ENCODE measurements at regions not wholly inside any gene's neighbourhood (a gene's known extent, or its start where the extent isn't known, plus 50 kb on each side); places are given as distances from the start of the nearest gene placed in this dataset.
"Not testable (repeated sequence)": the region's sequence is repeated elsewhere in the genome, so short reads cannot be mapped to it uniquely, and the experiment has no call there.

DNA sequence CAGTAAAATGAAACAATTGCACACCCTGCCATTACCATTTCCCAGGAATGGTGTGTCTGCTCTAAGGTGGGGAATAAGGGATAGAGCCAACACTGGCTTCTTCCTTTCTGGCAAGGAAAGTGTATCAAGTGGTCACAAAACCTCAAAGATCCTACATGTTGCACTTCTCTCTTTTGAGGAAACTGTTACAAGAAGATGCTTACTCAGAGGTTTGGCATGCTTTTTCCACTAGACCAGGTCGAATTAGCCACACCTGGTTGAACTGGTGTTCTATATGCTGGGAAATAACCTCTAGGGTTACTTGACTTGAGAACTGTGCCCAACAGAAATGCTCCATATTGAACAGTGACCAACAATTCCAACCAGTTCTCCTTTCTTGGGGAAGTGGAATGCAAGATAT is 102.9 kb downstream of the LRRN1 start:
- in situ Hi-C loops (cut with MboI; ENCODE audit: low pct_unique_long_range_greater_than_20kb, low sequenced_read_pairs): no loop called here
- no peak for DNase-seq

DNA sequence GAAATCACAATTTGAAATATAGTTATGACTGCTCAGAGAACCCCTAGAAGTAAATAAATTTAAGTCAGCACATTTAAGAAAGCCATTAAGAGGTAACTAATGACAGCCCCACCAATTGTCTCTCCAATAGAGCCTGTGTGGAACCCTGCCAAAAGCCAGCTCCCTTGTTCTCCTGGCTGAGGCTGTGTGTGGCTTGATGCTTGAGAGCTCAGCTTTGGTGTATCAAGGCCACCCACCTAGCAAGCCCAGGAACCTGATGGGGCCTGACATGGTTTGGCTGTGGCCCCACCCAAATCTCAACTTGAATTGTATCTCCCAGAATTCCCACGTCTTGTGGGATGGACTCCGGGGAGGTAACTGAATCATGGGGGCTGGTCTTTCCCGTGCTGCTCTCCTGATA is 106.9 kb downstream of the LRRN1 start:
- in situ Hi-C loops (cut with MboI; ENCODE audit: low pct_unique_long_range_greater_than_20kb, low sequenced_read_pairs): no loop called here
- no peak for DNase-seq

DNA sequence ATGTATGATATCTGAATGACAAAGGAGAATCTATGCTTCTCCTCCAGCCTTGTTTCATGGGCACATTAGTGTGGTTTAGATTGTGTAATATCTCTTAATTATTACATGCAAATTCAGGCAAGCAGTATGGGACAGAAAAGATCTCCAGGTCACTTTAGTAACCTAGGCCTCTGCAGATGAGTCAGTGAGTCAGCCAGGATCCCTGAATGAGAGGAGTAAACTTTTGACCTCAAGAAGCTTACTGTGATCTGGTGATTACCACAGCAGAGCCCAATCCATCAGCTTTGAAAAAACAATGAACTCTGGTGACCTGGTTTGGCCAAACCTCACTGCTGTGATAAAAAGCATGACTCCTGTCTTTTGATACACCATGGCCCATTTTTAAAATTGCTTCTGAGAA is 107.8 kb downstream of the LRRN1 start:
- no peak for DNase-seq
- in situ Hi-C loops (cut with MboI; ENCODE audit: low pct_unique_long_range_greater_than_20kb, low sequenced_read_pairs): no loop called here

DNA sequence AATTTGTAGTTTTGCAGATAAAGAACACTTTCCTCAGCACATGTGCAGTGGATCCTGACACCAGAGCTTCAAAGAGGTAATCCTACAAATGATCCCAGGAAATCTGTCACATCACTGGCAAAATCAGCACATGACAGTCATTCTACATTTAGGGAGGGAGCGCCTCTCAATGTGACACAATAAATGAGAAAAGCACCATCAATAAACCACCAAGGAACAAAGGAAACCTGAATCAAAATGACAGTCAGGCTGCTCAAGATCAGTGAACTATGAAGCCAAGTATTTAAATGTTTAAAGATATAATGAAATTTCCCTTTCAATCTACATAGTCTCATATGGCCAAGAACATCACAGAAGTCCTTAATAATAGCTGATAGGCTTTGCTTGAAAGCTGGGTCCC is 119.5 kb downstream of the LRRN1 start:
- in situ Hi-C loops (cut with MboI; ENCODE audit: low pct_unique_long_range_greater_than_20kb, low sequenced_read_pairs): no loop called here
- no peak for DNase-seq

DNA sequence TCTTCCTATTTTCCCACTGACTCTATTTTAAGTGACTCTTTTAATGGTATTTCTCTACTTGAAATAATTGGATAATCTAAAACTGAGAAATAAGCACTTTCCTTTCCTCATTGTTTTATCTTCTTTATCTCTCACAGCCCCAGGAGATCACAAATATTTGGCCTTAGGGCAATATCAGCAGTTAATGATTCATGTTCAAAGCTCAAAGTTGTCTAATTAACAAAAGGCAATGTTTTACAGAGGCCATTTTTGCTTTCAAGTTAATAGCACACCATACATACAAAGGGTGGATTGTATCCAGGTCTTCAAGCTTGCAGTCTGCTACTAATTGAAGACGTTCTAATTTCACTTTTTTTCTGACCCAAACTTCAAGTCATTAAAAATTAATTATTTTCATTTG is 120.1 kb downstream of the LRRN1 start:
- DNase-seq: no peak
- in situ Hi-C loops (cut with MboI; ENCODE audit: low pct_unique_long_range_greater_than_20kb, low sequenced_read_pairs): no loop called here

DNA sequence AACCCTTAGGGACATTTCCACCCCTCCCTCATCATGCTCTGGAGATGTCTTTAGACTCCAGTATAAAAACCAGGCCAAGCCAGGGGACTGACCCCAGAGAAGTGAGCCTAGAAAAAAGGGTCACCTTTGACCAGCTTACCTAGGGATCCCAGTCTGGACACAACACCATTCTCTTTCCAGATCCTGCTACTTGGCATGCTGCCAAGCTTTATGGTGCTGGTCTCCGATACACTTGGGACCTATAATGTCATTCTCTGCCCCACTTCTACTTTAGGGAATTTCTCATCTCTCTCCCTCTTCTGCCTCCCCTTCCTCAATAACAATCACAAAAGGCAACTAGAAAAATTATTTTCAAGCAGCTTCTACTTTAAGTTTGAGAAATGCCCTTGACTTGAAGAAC is 124.4 kb downstream of the LRRN1 start:
- no peak for DNase-seq

DNA sequence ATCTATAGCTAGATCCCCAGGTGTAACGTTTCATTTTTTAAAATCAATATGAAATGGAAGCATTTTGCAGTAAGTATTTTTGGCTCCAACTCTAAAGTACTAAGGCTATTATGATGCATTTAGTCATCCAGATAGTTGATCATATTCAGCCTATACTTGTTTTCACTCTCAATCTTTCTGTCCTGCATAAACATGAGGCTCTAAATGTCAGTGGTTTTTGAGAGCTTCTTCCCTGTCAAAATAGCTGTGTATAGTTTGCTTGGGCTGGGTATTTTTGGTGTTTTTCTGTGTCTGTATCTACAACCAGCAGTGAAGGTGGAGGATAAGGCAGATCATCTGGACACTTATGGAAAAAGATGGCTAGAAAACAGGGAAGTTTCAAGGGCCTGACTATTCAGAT is 128.0 kb downstream of the LRRN1 start:
- no peak for DNase-seq
- in situ Hi-C loops (cut with MboI; ENCODE audit: low pct_unique_long_range_greater_than_20kb, low sequenced_read_pairs): no loop called here

More for the DNA sequence above, 124.4 kb downstream of the LRRN1 start:
- in situ Hi-C loops (cut with MboI; ENCODE audit: low pct_unique_long_range_greater_than_20kb, low sequenced_read_pairs): no loop called here

DNA sequence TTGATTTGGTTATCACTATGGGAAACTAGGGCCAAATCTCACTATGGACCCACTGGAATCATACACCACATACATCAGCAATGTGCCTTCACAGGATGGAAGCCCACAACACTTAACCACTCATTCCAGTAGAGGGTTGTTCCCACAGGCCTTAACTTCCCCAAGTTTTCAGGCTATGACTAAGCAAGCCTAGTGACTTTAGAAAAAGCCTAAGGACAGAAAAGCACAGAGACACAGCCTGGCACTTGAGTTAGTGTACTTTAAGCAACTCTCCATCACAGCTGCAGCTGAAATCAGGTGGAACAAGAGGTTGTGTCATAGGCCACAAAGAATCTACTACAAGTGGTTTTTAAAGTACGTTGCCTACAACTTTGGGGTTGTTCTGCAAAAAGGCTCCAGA is 128.7 kb downstream of the LRRN1 start:
- in situ Hi-C loops (cut with MboI; ENCODE audit: low pct_unique_long_range_greater_than_20kb, low sequenced_read_pairs): no loop called here
- no peak for DNase-seq

DNA sequence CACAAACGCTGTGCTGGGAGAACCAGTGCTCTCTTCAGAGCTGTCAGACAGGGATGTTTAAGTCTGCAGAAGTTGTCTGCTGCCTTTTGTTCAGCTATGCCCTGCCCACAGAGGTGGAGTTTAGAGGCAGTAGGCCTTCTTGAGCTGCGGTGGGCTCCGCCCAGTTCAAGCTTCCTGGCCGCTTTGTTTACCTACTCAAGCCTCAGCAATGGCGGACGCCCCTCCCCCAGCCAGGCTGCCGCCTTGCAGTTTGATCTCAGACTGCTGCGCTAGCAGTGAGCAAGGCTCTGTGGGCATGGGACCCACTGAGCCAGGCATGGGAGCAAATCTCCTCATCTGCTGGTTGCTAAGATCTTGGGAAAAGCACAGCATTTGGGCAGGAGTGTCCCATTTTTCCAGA is 142.1 kb downstream of the LRRN1 start:
- DNase-seq; in situ Hi-C loops (cut with MboI; ENCODE audit: low pct_unique_long_range_greater_than_20kb, low sequenced_read_pairs): not testable (repeated sequence)

DNA sequence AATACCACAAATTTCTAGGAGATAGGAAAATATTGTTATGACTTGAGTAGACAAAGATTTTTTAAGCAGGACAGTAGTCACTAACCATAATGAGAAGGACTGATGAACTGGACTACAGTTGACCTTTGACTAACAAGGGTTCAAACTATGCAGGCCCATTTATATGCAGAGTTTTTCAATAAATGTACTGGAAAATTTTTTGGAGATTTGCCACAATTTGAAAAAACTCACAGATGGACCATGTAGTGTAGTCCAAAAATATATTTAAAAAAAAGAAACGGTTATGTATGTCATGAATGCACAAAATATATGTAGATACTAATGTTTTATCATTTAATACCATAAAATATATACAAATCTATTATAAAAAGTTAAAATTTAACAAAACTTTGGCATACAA is 151.8 kb downstream of the LRRN1 start:
- no peak for DNase-seq
- in situ Hi-C loops (cut with MboI; ENCODE audit: low pct_unique_long_range_greater_than_20kb, low sequenced_read_pairs): no loop called here

DNA sequence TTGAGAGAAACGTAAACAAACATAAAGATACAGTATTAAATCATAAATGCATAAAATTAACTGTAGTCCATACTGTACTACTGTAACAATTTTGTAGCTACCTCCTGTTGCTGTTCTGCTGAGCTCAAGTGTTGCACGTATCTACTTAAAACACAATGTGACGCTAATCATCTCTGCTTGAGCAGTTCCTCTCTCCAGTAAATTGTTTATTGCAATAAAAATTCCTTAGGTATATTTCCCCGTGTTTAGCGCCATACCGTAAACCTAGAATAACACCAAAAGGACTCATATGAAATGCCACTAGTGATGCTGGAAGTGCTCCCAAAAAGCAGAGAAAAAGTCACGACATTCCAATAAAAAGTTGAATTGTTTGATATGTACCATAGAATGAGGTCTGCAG is 152.3 kb downstream of the LRRN1 start:
- in situ Hi-C loops (cut with MboI; ENCODE audit: low pct_unique_long_range_greater_than_20kb, low sequenced_read_pairs): no loop called here
- DNase-seq: no peak

DNA sequence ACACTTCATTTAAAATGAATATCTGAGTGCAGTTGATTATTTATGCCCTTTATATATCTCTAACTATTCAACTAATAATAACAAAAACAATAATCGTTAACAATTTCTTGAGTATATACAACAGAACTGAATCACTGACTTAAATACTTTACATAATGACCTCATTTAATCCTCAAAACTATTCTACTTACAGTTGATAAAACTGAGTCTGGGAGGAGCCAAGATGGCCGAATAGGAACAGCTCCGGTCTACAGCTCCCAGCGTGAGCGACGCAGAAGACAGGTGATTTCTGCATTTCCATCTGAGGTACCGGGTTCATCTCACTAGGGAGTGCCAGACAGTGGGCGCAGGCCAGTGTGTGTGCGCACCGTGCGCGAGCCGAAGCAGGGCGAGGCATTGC is 163.6 kb downstream of the LRRN1 start:
- in situ Hi-C loops (cut with MboI; ENCODE audit: low pct_unique_long_range_greater_than_20kb, low sequenced_read_pairs): not testable (repeated sequence)

DNA sequence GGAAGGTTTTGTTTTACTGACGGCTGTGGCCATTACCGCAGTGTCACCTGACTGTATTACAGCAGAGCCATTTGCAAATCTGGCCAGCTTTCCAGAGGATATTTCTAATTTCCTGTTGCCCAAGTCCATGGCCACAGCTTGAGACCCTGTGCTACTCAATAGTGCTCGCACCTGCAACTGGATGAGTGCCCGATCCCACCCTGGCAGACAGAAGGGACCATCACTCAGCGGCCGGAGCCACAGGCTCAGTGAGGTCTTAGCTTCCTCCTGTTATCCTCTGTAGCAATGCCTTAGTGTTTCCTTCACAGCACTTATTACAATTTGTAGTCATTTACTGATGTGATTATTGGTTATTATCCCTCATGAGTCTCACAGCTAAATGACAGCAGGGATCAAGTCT is 184.8 kb downstream of the LRRN1 start:
- no peak for DNase-seq
- in situ Hi-C loops (cut with MboI; ENCODE audit: low pct_unique_long_range_greater_than_20kb, low sequenced_read_pairs): no loop called here

More for the DNA sequence above, 163.6 kb downstream of the LRRN1 start:
- not testable (repeated sequence) for DNase-seq

DNA sequence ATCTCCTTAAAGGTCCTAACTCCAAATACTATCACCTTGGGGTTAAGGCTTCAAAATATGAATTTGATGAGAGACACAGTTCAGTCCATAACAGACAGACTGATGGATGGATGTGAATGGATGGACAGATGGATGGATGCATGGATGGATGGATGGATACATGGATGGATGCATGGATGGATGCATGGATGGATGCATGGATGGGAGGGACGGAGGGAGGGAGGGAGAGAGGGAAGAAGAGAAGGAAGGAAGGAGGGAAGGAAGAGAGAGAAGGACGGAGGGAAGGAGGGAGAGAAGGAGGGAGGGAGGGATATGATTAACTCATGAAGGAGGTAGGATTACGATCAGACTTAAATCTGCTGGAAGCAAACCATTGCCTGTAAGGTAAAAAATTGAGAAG is 192.4 kb downstream of the LRRN1 start:
- in situ Hi-C loops (cut with MboI; ENCODE audit: low pct_unique_long_range_greater_than_20kb, low sequenced_read_pairs): no loop called here
- no peak for DNase-seq

DNA sequence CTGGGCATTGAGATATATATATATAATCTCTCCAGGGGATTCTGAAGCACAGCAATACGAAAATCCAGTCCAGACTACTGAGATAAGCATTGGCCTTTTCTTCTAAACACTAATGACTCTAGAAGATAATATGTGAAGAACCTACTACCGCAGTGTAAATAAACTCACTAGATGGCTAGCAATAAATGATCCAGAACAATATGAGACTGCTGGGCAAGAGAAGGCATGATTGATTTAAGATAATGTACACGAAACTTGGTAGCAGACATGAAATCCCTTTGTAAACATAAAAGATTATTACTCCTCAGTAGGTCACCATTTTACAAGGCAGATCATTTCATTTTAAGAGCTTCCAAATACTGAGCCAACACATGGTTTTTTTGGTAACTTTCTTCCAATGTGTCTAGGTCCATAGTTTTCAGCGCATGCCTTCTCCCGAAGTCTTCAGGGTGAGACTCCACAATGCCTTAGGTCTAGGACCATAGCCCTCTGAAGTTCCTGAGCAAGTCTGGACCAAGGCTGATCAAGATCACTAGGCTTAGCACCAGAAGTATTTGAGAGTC is 193.2 kb downstream of the LRRN1 start:
- in situ Hi-C loops (cut with MboI; ENCODE audit: low pct_unique_long_range_greater_than_20kb, low sequenced_read_pairs): no loop called here
- no peak for DNase-seq

DNA sequence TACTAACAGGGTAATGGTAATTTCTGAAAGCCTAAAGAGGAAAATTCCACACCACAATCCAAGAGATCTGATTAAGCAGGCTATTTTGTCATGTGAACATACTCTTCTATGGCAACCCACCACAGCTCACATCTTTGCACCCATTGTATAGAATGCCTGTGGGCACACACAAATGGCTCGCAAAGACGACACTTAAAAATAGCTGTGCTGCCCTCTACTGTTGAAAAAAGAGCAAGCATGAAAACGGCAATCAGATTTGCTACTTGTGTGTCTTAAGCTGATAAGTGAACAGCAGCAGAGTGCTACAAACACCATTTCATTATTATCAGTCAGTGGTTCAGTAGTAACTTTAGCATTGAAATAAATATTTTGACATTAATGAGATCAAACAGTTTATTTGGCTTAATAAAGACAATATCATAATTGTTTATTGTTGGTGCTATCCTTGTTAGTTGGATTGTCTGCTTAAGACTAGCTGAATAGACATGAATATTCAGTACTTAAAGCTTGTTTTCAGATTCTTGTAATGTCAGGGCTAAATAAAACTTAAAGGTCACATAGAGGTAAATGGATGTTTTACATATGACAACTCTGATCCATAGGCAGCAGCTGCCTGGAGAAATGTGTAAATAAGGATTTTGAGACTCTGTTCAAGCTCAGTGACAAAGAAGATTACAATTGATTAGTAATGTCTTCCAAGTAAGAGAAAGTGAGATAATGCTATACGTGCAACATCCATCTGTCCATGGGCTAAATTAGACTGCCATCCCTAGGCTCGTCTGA is 199.1 kb downstream of the LRRN1 start:
- in situ Hi-C loops (cut with MboI; ENCODE audit: low pct_unique_long_range_greater_than_20kb, low sequenced_read_pairs): no loop called here
- DNase-seq: peak; percentile 71

DNA sequence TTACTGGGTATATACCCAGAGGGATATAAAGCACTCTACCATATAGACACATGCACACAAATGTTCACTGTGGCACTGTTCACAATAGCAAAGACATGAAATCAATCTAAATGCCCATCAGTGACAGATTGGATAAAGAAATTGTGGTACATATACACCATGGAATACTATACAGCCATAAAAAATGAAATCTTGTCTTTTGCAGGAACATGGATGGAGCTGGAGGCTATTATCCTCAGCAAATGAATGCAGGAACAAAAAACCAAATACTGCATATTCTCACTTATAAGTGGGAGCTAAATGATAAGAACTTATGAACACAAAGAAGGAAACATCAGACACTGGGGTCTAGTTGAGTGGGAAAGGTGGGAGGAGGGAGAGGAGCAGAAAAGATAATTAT is 200.1 kb downstream of the LRRN1 start:
- in situ Hi-C loops (cut with MboI; ENCODE audit: low pct_unique_long_range_greater_than_20kb, low sequenced_read_pairs); DNase-seq: not testable (repeated sequence)

DNA sequence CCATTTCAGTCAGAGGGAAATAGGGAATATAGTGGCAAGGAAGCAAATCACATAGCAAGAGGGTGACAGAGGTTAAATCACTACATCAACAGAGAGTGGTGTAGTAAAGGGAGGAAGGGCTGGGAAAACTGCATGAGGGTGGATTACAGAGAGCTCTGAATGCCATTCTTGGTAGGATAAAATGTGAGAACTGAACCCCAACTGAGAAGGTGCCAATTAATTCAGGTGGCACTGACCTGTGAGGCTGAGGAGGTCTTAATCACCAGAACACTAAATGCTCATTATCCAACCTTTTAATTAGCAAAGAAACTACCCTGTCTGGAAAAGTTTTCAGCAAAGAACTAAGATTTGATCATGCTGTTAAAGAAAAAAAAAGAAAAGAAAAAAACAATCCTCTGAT is 202.7 kb downstream of the LRRN1 start:
- no peak for DNase-seq
- in situ Hi-C loops (cut with MboI; ENCODE audit: low pct_unique_long_range_greater_than_20kb, low sequenced_read_pairs): no loop called here

DNA sequence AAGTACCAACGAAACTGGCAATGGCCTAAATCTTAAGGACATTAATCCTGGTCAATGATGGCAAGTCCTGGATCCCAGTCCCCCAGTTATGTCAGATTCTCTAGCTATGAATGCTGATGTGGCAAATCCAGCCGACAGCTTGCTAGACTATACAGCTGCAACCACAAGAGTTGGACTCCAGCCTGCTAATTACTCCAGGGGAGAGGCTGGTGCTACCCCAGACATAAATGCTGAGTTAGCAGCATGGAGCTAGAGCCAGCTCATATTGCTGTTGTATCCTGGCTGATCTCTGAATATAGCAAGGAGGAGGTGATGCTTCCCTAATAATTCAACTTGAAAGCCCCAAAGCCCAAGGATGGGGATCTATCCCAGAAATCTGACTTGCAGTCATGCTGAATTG is 207.1 kb downstream of the LRRN1 start:
- in situ Hi-C loops (cut with MboI; ENCODE audit: low pct_unique_long_range_greater_than_20kb, low sequenced_read_pairs): no loop called here
- DNase-seq: no peak

DNA sequence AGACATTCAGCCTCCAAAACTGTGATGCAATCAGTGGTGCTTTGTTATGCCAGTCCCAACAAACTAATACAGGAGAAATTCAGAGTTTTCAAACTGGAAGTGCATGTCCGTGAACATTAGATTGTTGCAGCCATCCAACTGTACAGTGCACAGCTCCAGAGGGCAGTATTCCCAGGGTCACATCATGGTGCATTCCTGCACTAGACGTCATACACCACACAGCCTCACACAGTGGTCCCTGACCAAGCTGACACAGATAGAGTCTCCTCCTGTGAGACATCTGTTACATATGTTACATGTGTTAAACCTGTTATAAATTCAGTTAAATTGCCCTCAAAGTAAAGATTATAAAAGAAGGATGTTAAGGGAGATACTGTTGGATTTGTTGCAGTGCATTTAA is 209.0 kb downstream of the LRRN1 start:
- in situ Hi-C loops (cut with MboI; ENCODE audit: low pct_unique_long_range_greater_than_20kb, low sequenced_read_pairs): no loop called here
- DNase-seq: no peak

DNA sequence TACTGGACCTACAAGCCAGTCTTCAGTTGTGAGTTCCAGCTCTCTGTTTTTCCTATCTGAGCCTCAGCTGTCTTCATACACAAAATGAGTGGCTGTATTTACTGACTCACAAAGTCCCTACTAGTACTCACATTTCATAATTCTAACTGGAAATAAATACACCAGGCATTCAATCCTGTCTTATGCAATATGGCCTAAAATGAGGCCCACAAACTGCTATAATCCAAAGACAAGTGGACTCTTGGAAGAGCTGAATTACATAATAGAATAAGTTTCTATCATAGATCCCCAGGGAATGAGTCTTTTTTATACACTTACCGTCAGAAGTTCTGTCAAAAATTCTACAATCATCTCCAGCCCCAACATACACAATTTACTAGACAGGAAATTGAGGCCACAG is 211.9 kb downstream of the LRRN1 start:
- in situ Hi-C loops (cut with MboI; ENCODE audit: low pct_unique_long_range_greater_than_20kb, low sequenced_read_pairs): no loop called here
- DNase-seq: no peak

Data from KBM-7 (cell line).